ENCODE measurements at regions not wholly inside any gene's neighbourhood (a gene's known extent, or its start where the extent isn't known, plus 50 kb on each side); places are given as distances from the start of the nearest gene placed in this dataset.

DNA sequence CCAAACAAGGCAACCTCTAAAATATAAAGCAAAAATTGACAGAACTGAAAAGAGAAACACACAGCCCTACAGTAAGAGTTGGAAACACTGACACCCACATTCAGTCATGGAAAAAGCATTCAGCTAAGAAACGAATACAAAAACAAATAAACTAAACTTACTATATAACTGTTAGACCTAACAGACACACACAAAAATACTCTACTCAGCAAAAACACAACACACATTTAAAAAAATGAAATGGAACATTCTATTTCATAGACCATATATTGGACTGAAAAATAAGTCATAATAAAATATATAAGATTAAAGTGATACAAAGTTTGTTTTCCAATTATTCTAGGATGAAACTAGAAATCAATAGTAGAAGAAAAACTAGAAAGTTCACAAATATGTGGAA lies 488.8 kb upstream of the POU3F4 start:
- in situ Hi-C loops (cut with HindIII; ENCODE audit: extremely low pct_ligation_motif_present, low pct_unique_long_range_greater_than_20kb) (no loop called here), intact Hi-C loops (cut with micrococcal nuclease; ENCODE audit: unreplicated experiment) (no loop called here)
- no TSS peak for BruUV-seq (replicated peaks)
- ATAC-seq (no peak), FAIRE-seq (no peak), DNase-seq (ENCODE audit: low spot score) (no peak)
- H3K27me3 ChIP-seq (ENCODE audit: control insufficient read depth in 1 of 2, insufficient read depth in 2 of 2, low read length in 2 of 2), result no peaks in the 10 kb centered on the region
- H2AFZ ChIP-seq (ENCODE audit: low read length), result no peak overlapping the region
- no peaks in the 10 kb centered on the region for H4K20me1 ChIP-seq (ENCODE audit: insufficient read depth, low read length)
- no peaks in the 10 kb centered on the region for H3K36me3 ChIP-seq (replicated peaks in 1 of 2; ENCODE audit: control insufficient read depth in 1 of 2, insufficient read depth in 2 of 2, low read length in 2 of 2)
- H3K79me2 ChIP-seq (ENCODE audit: insufficient read depth, low read length), result no peaks in the 10 kb centered on the region
- TF ChIP-seq MAFF (IDR thresholded peaks at IDR 0.05; ENCODE audit: low read depth, low read length) (peak; percentile 19; the same call in 1 of the 2 replicates), MAFK (conservative IDR thresholded peaks at IDR 0.05 in 1 of 2, IDR thresholded peaks at IDR 0.05 in 1 of 2; ENCODE audit: low read length in 2 of 2) (peak in 1 of 2 experiments; percentile 48; a peak in 2 of 4 replicates)
- TF ChIP-seq, protein P1, sequence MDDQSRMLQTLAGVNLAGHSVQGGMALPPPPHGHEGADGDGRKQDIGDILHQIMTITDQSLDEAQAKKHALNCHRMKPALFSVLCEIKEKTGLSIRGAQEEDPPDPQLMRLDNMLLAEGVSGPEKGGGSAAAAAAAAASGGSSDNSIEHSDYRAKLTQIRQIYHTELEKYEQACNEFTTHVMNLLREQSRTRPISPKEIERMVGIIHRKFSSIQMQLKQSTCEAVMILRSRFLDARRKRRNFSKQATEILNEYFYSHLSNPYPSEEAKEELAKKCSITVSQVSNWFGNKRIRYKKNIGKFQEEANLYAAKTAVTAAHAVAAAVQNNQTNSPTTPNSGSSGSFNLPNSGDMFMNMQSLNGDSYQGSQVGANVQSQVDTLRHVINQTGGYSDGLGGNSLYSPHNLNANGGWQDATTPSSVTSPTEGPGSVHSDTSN (CRISPR knock-in tag; IDR thresholded peaks at IDR 0.05; ENCODE audit: borderline replicate concordance), result no peak
- H3K4me2 ChIP-seq (ENCODE audit: low read depth, low read length), result no peak overlapping the region
- ChIA-PET POLR2A (no interaction called here), CTCF (ENCODE audit: low intra/inter-chr PET ratio, low total read pairs) (no interaction called here)
- WGBS (ENCODE audit: low lambda C conversion rate), result 0% methylated on average over 1 of the region's 1 CpG
- no peak overlapping the region for H3K4me3 ChIP-seq (replicated peaks in 1 of 3; ENCODE audit: insufficient read depth in 1 of 3, low read depth in 2 of 3, low read length in 3 of 3)
- H3K27ac ChIP-seq (ENCODE audit: extremely low read length, insufficient read depth, low read length), result no peak overlapping the region
- H3K4me1 ChIP-seq (ENCODE audit: insufficient read depth, low read length), result no peaks in the 10 kb centered on the region
- H3K9me3 ChIP-seq (ENCODE audit: low read length), result peaks cover 34% of the 10 kb centered on the region
- no peak overlapping the region for H3K9ac ChIP-seq (ENCODE audit: insufficient read depth, low read depth, low read length)

DNA sequence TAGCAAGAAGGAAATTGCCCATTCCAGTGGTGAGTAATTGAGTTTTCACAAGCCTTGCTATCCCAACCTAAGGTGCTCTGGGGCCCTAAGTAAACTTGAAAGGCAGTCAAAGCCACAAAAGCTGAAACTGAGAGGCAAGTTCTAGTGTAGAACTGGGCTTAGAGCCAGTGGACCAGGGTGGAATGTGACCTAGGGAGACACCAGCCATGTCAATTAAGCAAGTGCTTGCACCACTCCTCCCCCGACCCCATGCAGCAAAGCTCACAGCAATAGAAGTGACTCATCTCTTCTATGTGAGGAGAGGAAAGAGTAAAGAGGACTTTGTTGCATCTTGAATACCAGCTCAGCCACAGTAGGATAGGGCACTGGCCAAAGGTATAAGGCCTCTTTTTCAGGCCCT lies 486.1 kb upstream of the POU3F4 start:
- intact Hi-C loops (cut with micrococcal nuclease; ENCODE audit: unreplicated experiment) (no loop called here), in situ Hi-C loops (cut with HindIII; ENCODE audit: extremely low pct_ligation_motif_present, low pct_unique_long_range_greater_than_20kb) (no loop called here)
- no peaks in the 10 kb centered on the region for H4K20me1 ChIP-seq (ENCODE audit: insufficient read depth, low read length)
- TF ChIP-seq RCOR2 (CRISPR knock-in tag; IDR thresholded peaks at IDR 0.05) (no peak), JUN (CRISPR knock-in tag; IDR thresholded peaks at IDR 0.05) (no peak), ATRX (CRISPR knock-in tag; IDR thresholded peaks at IDR 0.05; ENCODE audit: borderline replicate concordance) (no peak), AGO2 (optimal IDR thresholded peaks at IDR 0.05; ENCODE audit: low read depth, low read length) (no peak)
- TF ChIP-seq, protein P2, sequence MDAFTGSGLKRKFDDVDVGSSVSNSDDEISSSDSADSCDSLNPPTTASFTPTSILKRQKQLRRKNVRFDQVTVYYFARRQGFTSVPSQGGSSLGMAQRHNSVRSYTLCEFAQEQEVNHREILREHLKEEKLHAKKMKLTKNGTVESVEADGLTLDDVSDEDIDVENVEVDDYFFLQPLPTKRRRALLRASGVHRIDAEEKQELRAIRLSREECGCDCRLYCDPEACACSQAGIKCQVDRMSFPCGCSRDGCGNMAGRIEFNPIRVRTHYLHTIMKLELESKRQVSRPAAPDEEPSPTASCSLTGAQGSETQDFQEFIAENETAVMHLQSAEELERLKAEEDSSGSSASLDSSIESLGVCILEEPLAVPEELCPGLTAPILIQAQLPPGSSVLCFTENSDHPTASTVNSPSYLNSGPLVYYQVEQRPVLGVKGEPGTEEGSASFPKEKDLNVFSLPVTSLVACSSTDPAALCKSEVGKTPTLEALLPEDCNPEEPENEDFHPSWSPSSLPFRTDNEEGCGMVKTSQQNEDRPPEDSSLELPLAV (CRISPR knock-in tag; conservative IDR thresholded peaks at IDR 0.05; ENCODE audit: low read depth), result no peak
- no peaks in the 10 kb centered on the region for H3K27me3 ChIP-seq (ENCODE audit: control insufficient read depth in 1 of 2, insufficient read depth in 2 of 2, low read length in 2 of 2)
- POLR2A ChIA-PET, result no interaction called here
- no peak overlapping the region for H2AFZ ChIP-seq (ENCODE audit: low read length)
- no CpG with 5 or more reads among the region's 1 CpG for WGBS (ENCODE audit: low lambda C conversion rate)
- FAIRE-seq (no peak), DNase-seq (ENCODE audit: low spot score) (no peak), ATAC-seq (no peak)
- H3K9me3 ChIP-seq (ENCODE audit: low read length), result peaks cover 23% of the 10 kb centered on the region
- H3K79me2 ChIP-seq (ENCODE audit: insufficient read depth, low read length), result no peaks in the 10 kb centered on the region
- no TSS peak for BruUV-seq (replicated peaks)
- no peak overlapping the region for H3K27ac ChIP-seq (ENCODE audit: extremely low read length, insufficient read depth, low read length)
- no peak overlapping the region for H3K9ac ChIP-seq (ENCODE audit: insufficient read depth, low read depth, low read length)
- H3K4me1 ChIP-seq (ENCODE audit: insufficient read depth, low read length), result no peaks in the 10 kb centered on the region
- no peaks in the 10 kb centered on the region for H3K36me3 ChIP-seq (replicated peaks in 1 of 2; ENCODE audit: control insufficient read depth in 1 of 2, insufficient read depth in 2 of 2, low read length in 2 of 2)
- H3K4me3 ChIP-seq (replicated peaks in 1 of 3; ENCODE audit: insufficient read depth in 1 of 3, low read depth in 2 of 3, low read length in 3 of 3), result no peak overlapping the region
- CTCF ChIA-PET (ENCODE audit: low intra/inter-chr PET ratio, low total read pairs), result no interaction called here
- H3K4me2 ChIP-seq (ENCODE audit: low read depth, low read length), result no peak overlapping the region
